Renal cortex interstitium (tissue), 11 donors: ENCODE measurements at regions not wholly inside any gene's neighbourhood (a gene's known extent, or its start where the extent isn't known, plus 50 kb on each side); places are given as distances from the start of the nearest gene placed in this dataset.
"Not testable (repeated sequence)": the region's sequence is repeated elsewhere in the genome, so short reads cannot be mapped to it uniquely, and the experiment has no call there.

Source experiments
- DNase-seq, 11 donors: peaks; one replicate each; pipeline ENCODE4 v3.0.0-alpha.2; 2013; ENCODE audit warnings: low read depth in 9 of 11, low spot score in 4 of 11; ENCODE audit errors: extremely low read depth in 1 of 11

- DNase-seq: no peak
Observed at GRCh38 chr3:124364317-124365020, 365.8 kb upstream of the UMPS start.

GRCh38 chr3:124366655-124367054, 363.6 kb upstream of the UMPS start:
- not testable (repeated sequence) for DNase-seq

GRCh38 chr3:124372775-124373174, 357.5 kb upstream of the UMPS start:
- no peak for DNase-seq

GRCh38 chr3:124373524-124373923, 356.7 kb upstream of the UMPS start:
- DNase-seq: no peak

- DNase-seq: no peak
Observed at GRCh38 chr3:124374583-124374982, 355.7 kb upstream of the UMPS start.

GRCh38 chr3:124381575-124382333, 348.5 kb upstream of the UMPS start:
- DNase-seq: no peak

GRCh38 chr3:124383051-124383450, 347.2 kb upstream of the UMPS start:
- no peak for DNase-seq

GRCh38 chr3:124383846-124384466, 346.3 kb upstream of the UMPS start:
- DNase-seq: no peak

GRCh38 chr3:124384527-124384926, 345.7 kb upstream of the UMPS start:
- DNase-seq: no peak

- no peak for DNase-seq
Observed at GRCh38 chr3:124385996-124386395, 344.3 kb upstream of the UMPS start.

- DNase-seq: no peak
Observed at GRCh38 chr3:124386996-124387595, 343.2 kb upstream of the UMPS start.

- no peak for DNase-seq
Observed at GRCh38 chr3:124391774-124392173, 338.5 kb upstream of the UMPS start.

- DNase-seq: no peak
Observed at GRCh38 chr3:124393340-124393739, 336.9 kb upstream of the UMPS start.

GRCh38 chr3:124395162-124395561, 335.1 kb upstream of the UMPS start:
- DNase-seq: no peak

GRCh38 chr3:124395584-124396338, 334.5 kb upstream of the UMPS start:
- no peak for DNase-seq

- no peak for DNase-seq
Observed at GRCh38 chr3:124396339-124396950, 333.8 kb upstream of the UMPS start.

- no peak for DNase-seq
Observed at GRCh38 chr3:124397088-124397487, 333.2 kb upstream of the UMPS start.

GRCh38 chr3:124398594-124398993, 331.7 kb upstream of the UMPS start:
- no peak for DNase-seq

GRCh38 chr3:124401843-124402242, 328.4 kb upstream of the UMPS start:
- no peak for DNase-seq
